Putamen (tissue), 1 donor: ENCODE measurements at regions not wholly inside any gene's neighbourhood (a gene's known extent, or its start where the extent isn't known, plus 50 kb on each side); places are given as distances from the start of the nearest gene placed in this dataset.

ENCODE experiments used
- DNase-seq: peaks from one replicate; pipeline ENCODE4 v3.0.0-alpha.2; 2016; ENCODE audit warnings: low spot score

DNA sequence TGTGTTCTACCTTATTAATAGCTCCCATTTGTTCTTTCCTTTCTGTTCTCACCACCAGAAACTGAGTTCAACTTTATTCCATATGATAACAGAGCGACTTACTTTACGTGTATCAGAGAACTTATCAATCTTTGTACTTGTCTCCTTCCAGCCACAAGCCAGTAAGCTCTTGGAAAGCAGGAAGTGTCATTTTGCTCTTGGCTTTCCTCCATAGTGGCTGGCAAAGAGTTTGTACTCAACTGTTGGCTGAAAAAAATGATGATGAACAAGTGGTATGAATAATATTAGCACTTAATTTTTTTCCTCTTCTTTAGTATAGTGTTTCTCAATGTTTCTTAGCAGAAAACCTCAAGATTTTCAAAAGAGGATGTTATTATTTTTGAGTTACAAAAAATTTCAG, 182.4 kb upstream of the TOM1L1 start:
- DNase-seq: no peak

DNA sequence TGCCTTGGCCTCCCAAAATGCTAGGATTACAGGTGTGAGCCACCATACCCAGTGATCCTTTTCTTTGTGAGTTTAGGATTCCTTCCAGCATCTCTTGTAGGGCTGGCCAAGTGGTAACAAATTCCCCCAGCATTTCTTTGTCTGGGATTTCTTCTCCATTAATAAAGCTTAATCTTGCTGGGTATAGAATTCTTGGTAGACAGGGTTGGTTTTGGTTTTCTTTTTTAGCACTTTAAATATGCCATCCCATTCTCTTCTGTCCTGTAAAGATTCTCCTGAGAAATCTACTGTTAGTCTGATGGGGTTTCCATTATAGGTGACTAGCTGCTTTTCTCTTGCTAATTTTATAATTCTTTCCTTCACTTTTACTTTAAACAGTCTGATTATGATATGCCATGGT, 173.0 kb upstream of the TOM1L1 start:
- DNase-seq: no peak

DNA sequence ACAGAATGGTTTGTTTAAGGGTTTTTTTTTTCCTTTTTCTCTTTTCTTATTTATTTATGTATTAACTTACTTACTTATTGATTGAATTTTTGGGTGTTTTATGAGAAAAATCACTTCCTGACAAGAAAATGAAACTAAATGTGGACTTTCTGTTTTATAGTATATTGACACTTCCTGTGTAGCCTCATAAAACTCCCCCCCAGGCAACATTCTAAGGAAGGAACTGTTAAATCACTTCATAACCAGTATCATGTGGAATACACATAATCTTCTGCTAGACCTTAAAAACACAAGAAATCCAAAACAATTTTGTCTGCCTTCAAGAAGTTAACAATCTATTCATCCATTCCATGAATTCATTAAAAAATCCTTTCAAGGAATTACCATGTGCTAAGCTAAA, 164.1 kb upstream of the TOM1L1 start:
- no peak for DNase-seq

DNA sequence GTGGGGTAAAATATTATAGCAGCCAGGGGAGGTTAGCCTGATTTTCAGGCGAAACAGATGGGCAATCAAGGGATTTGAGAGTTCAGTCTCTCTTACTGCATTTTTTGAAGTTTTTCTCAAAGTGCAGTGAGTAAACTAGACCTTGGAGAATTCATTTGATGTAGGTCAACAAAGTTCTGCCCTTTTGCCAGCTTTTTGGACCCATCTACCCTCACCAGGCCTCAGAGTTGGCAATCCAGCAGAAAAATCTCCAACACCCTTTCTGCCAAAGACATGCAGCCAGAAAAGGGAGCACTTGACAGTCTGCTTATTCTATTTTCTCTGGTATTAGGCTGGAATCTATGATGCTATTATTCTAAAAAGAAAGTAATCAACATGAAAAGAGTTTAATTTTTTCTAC, 162.2 kb upstream of the TOM1L1 start:
- DNase-seq: no peak

- DNase-seq: no peak
Measured at GRCh38 chr17:54744750-54745149, 155.9 kb upstream of the TOM1L1 start.

- no peak for DNase-seq
Measured at GRCh38 chr17:54745239-54745638, 155.4 kb upstream of the TOM1L1 start.

GRCh38 chr17:54745862-54746261, 154.8 kb upstream of the TOM1L1 start:
- no peak for DNase-seq

DNA sequence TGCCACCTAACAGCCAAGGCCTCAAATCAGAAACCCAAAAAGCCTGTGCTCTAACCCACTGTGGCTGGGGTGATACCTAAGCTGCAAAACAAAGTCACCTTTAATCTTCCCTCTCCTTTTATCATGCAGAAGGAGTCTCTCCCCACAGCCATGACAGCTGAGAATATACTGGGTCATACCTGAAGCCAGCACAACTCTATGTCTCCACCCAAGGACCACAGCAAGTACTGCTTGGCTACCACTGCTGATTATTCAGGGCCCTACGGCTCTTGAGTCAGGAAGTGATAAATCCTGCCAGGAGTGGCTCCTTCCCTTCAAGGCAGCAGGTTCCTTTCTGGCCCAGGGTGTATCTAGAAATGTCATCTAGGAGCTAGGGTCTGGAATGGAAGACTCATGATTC, 151.5 kb upstream of the TOM1L1 start:
- DNase-seq: no peak

DNA sequence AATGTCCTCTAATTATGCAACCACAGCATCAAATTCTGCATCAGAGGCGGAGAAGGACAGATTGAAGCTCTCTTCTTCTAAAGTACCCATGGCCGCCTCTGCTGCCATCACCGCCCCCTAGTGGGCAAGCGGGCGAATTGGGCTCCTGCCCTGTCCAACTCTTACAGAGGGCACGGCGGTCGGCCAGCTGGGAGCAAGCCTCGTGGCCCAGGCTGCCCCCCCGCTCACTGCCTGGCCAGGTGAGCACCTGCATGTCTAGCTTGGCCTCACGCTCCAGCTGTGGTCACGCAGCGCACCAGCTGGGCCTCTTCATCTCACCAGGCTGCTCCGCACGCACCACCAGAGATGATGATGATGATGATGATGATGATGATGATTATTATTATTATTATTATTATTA, 146.1 kb upstream of the TOM1L1 start:
- no peak for DNase-seq

DNA sequence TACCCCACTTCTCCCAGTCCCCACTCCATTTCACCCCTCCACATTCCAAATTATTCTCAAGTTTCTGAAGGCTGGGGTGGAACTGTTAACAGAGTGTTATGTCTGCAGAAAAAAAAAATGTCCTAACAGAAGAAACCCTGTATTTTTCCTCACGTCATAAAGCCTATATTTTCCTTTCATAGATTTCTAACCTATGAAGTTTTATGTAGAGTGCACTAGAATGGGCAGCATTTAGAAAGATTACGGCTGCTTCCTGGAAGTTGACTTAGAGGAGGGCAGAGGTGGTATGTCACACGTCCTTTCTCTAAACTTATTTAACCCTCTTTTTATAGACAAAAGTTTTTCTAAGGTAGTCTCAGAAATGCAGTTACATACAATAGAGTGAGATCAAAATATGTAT, 139.8 kb upstream of the TOM1L1 start:
- no peak for DNase-seq

DNA sequence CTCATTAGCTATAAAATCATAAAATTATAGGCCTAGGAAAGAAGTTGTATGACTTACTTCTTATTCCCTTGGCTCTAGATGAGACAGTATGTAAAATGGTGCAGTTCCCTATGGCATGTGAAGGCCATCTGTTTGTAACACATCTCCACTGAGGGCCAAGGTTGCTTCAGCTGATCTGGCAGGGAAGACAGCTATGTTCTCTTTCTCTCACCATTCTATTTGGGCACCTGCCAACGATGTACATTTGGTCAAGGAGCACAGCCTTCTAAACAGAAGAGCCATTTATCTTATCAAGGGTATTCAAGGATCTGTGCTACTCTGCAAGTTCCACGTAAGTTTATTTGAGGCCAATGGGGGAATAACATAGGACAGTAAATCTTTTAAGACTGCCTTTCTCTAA, 129.8 kb upstream of the TOM1L1 start:
- no peak for DNase-seq

GRCh38 chr17:54771409-54771915, 129.2 kb upstream of the TOM1L1 start:
- peak; percentile 0 for DNase-seq

GRCh38 chr17:54780238-54780637, 120.4 kb upstream of the TOM1L1 start:
- no peak for DNase-seq

DNA sequence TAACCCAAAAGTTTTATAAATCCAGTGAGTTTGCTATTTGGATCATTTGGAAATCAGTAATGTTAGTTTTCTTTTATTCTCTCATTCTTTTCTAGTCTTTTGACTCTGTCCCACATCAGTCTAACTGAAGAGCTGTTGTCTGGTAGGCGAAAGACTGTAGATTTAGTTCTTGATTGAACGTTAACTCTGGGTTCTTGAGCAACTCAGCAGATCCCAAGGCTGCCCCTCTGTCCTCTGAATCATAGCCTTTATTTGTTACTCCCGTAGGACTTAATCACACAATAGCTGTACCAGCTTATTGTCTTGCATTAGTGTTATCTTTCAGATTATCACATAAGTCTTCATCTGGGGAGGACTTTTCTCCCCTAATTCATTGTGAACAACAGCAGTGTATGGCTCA, 119.3 kb upstream of the TOM1L1 start:
- DNase-seq: no peak

GRCh38 chr17:54784305-54784704, 116.3 kb upstream of the TOM1L1 start:
- no peak for DNase-seq

GRCh38 chr17:54785643-54786268, 114.9 kb upstream of the TOM1L1 start:
- DNase-seq: no peak

GRCh38 chr17:54789101-54789880, 111.4 kb upstream of the TOM1L1 start:
- DNase-seq: no peak

- DNase-seq: no peak
Measured at GRCh38 chr17:54793271-54793670, 107.4 kb upstream of the TOM1L1 start.

GRCh38 chr17:54795046-54795445, 105.6 kb upstream of the TOM1L1 start:
- DNase-seq: no peak

- no peak for DNase-seq
Measured at GRCh38 chr17:54807331-54807730, 93.3 kb upstream of the TOM1L1 start.

DNA sequence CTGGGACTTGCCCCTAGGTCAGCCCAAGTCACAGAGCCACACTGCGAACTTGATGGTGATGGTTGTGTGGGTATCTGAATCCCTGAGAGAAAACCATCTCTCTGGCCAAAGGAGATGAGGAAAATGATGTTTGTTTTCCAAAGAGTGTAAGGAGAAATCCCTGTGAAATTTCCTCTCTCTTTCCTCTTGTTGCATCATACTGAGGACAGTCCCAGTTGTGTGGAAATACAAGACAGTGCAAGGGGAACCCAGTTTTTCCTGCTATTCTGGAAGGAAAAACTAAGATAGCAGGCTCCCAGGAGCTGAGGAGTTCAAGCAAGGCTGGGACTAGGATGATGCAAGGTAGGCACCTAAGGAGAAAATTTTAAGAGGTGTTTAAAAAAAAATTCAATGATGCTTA, 86.8 kb upstream of the TOM1L1 start:
- no peak for DNase-seq

DNA sequence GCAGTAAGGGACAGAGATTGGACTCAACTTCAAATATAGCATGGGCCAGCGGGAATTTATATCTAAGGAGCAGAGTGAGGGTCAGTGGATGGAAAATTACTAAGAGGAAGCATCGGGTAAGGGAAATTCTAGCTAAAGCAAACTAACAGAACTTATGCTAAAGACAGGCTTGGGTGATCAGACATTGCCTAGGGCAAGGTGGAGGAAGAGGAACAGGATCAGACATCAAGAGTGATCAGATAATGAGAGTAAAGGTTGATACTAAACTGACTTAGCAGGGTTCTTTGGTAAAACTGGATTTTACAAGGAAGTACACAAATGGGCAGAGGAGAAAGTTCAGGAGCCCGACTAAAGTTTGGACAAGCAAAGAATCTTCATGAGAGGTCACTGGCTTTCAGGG, 86.3 kb upstream of the TOM1L1 start:
- no peak for DNase-seq

GRCh38 chr17:54834086-54834485, 66.6 kb upstream of the TOM1L1 start:
- no peak for DNase-seq

DNA sequence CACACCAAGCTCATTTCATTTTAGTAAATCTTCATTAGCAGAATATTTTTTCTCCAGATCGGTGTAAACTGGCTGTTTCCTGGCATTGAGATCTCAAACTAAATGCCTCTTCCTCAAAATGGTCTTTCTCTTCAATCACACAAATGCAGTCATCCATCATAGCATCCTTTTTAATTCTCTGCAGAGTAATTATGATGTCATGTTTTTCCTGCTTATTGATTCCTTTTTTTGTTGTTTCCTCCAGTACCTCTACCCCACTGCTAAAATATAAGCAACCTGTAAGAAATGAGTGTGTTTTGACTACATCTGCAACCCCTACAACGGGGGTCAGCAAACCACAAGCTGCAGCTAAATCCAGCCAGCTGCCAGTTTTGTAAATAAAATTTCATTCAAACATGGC, 65.6 kb upstream of the TOM1L1 start:
- DNase-seq: no peak
